ENCODE measurements at regions not wholly inside any gene's neighbourhood (a gene's known extent, or its start where the extent isn't known, plus 50 kb on each side); places are given as distances from the start of the nearest gene placed in this dataset.

- no peak overlapping the region for H3K4me3 ChIP-seq (ENCODE audit: low read length)
- TF ChIP-seq ZNF274 (IDR thresholded peaks at IDR 0.05; ENCODE audit: low read depth, low read length) = no peak
Measured at GRCh38 chr12:91940322-91940721, 205.3 kb downstream of the BTG1 start.

- H3K4me3 ChIP-seq (ENCODE audit: low read length) = no peak overlapping the region
- no peak for TF ChIP-seq ZNF274 (IDR thresholded peaks at IDR 0.05; ENCODE audit: low read depth, low read length)
Measured at GRCh38 chr12:91937706-91938105, 207.9 kb downstream of the BTG1 start.

DNA sequence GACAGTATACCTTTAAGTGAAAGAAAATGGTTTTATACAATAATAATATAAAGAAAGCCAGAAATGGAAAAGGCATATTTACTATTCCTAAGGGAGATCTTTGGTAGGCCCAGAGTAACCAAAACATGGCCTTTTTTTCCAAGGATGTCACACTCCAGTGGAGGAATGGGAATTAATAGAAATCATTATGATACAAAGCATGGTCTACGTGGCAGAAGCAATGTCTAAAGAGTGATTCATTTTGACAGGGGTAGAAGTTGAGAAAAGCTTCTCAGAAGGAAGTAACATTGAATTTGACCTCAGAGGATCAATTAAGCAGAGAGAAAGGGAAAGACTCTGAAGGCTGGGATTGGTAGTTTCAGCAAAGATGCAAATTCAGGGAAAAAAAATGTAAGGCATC is 208.6 kb downstream of the BTG1 start:
- H3K4me3 ChIP-seq (ENCODE audit: low read length) = no peak overlapping the region
- no peak for TF ChIP-seq ZNF274 (IDR thresholded peaks at IDR 0.05; ENCODE audit: low read depth, low read length)

DNA sequence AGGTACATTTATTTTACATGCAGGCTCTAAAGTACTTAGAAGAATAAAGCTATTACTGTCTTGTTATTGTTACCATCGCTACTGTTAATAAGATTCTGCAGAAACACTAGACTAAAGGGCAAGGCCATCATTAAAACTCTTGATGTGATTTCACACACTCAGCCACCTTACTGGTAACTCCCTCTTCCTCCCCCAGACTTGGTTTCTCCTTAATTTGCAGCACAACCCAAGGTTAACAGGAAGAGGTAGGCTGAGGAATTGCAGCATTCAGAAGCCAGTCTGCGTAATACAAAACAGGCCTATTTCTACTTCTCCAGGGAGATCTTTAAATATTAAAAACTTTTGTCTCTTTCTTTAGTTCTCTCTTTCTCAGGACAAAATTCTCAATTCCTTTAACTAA is 210.3 kb downstream of the BTG1 start:
- TF ChIP-seq ZNF274 (IDR thresholded peaks at IDR 0.05; ENCODE audit: low read depth, low read length) = no peak
- H3K4me3 ChIP-seq (ENCODE audit: low read length) = no peak overlapping the region

DNA sequence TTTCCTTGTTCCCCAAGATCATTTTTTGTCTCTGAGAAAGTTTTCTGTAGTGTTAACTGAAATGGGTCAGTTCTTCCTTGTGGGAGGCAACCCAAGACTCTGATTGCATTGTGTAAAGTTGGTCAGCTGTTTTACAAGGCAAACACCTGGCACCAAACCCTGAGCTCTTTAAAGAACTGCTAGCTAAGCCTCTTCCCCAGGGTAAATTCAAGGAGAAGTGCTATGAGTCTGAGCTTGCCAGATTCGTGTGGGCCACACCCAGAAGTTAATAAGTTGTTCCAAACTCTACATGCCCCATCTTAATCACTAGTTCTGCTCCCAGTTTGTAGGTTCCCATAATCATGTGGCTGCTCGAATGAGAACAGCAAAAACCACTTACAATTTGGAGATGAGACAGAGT is 214.5 kb downstream of the BTG1 start:
- H3K4me3 ChIP-seq (ENCODE audit: low read length) = no peak overlapping the region
- TF ChIP-seq ZNF274 (IDR thresholded peaks at IDR 0.05; ENCODE audit: low read depth, low read length) = no peak

DNA sequence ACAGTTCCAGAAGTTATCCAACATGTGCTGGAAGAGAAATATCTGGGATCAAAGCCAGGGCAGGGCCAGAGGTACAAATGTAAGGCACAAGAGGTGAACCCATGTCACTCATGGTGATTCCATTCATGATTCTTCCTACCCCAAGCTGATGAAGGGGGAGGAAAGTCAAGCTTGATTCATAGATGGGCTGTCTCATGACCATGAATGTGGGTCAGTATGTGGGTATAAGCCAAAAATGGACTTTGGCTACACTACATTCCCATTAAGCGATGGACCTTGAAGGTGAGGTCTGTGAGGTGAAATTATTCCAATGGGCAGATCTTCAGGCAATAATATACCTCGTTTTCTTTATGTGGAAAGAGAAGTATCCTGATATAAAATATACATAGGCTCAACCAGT is 217.1 kb downstream of the BTG1 start:
- no peak for TF ChIP-seq ZNF274 (IDR thresholded peaks at IDR 0.05; ENCODE audit: low read depth, low read length)
- no peak overlapping the region for H3K4me3 ChIP-seq (ENCODE audit: low read length)

- H3K4me3 ChIP-seq (ENCODE audit: low read length) = no peak overlapping the region
- no peak for TF ChIP-seq ZNF274 (IDR thresholded peaks at IDR 0.05; ENCODE audit: low read depth, low read length)
Measured at GRCh38 chr12:91926848-91927247, 218.8 kb downstream of the BTG1 start.

DNA sequence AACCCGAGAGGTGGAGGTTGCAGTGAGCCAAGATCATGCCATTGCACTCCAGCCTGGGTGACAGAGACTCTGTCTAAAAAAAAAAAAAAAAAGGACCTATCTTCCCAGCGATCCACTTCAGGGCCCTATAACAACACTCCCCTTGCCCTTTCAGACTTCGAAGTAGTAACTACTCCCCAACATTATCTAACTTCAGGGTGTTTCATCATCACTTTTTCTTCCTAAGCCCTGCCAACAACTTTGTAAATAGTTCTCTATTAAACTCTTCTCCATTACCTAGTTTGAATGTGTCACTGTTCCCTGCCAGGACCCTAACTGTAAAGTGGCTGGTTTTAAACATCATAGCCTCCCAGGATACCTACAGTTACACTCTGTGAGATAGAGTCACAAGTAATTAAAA is 220.8 kb downstream of the BTG1 start:
- TF ChIP-seq ZNF274 (IDR thresholded peaks at IDR 0.05; ENCODE audit: low read depth, low read length) = no peak
- no peak overlapping the region for H3K4me3 ChIP-seq (ENCODE audit: low read length)

- H3K4me3 ChIP-seq (ENCODE audit: low read length) = no peak overlapping the region
- TF ChIP-seq ZNF274 (IDR thresholded peaks at IDR 0.05; ENCODE audit: low read depth, low read length) = no peak
Measured at GRCh38 chr12:91923864-91924263, 221.8 kb downstream of the BTG1 start.

DNA sequence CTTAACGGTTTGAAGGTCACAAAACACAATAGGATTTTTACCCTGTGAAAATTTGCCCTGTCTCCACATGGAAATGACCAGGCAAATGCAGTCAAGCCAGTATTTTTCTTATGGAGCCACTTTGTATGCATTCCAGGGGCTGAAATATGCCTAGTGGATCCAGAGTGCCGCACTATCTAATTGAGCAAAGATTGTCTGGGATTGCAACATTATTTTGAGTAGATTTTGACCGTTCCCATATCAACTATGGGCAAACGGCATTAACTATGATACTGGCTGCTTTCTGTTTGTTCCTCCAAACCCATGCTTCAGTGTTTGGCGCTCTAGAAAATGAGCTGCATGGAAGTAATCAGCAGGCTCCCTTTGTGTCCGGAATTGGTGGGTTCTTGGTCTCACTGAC is 223.0 kb downstream of the BTG1 start:
- TF ChIP-seq ZNF274 (IDR thresholded peaks at IDR 0.05; ENCODE audit: low read depth, low read length) = no peak
- H3K4me3 ChIP-seq (ENCODE audit: low read length) = no peak overlapping the region

DNA sequence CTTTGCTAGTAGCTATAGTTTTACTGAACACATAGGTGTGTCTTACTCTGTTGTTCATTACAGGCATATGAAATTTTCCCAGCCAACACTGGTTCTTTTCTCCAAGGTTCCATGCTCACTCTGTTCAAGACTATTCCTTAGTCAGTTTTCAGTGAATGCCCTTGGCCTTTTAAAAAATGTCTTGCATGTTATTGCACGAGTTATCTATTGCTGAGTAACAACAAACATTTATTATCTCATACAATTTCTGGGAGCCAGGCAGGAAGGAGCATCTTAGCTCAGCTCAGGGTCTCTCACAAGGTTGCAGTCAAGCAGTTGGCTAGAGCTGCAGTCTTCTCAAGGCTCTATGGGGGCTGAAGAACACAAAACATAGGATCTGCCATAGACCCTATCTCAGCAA is 223.5 kb downstream of the BTG1 start:
- H3K4me3 ChIP-seq (ENCODE audit: low read length) = no peak overlapping the region
- no peak for TF ChIP-seq ZNF274 (IDR thresholded peaks at IDR 0.05; ENCODE audit: low read depth, low read length)

DNA sequence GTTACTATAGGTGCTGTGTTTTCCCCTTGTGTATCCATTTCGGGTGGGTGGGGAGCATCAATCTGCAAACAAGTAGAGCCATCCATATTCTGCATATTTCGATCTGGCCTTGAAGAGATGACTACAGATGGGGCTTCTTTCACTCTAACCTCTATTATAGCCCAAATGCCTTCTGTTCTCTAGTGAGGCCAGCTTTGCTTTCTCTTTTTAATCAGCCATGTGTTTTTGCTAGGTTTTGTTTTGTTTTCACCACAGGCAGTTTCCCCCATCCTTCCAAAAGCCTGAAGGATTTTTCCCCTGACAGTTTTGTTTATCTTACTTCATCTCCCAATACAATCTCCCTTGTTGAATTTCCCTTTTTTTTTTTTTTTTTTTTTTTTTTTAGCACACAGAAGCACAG is 224.1 kb downstream of the BTG1 start:
- TF ChIP-seq ZNF274 (IDR thresholded peaks at IDR 0.05; ENCODE audit: low read depth, low read length) = no peak

GRCh38 chr12:91920741-91921140 is 224.9 kb downstream of the BTG1 start:
- TF ChIP-seq ZNF274 (IDR thresholded peaks at IDR 0.05; ENCODE audit: low read depth, low read length) = no peak

More for the DNA sequence above, 224.1 kb downstream of the BTG1 start:
- no peak overlapping the region for H3K4me3 ChIP-seq (ENCODE audit: low read length)

DNA sequence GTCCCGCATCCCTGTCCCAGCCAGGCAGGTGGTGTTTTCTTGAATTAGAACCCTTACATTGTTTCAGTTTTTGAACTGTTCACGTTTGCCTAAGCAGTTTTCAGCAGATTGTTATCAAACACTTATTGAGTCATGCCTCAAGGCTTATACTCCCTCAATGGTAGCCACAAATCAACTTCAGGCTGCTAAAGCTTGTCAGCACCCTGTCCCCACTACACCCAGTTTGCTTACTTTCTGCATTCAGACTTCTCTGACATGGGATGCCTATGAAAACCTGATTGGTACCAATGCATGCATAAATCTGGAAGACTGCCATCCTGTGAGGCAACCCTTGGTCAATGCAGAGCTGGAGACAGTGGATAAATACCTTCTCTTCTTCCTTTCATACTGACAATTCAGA is 225.4 kb downstream of the BTG1 start:
- H3K4me3 ChIP-seq (ENCODE audit: low read length) = no peak overlapping the region
- no peak for TF ChIP-seq ZNF274 (IDR thresholded peaks at IDR 0.05; ENCODE audit: low read depth, low read length)

More at GRCh38 chr12:91920741-91921140, 224.9 kb downstream of the BTG1 start:
- no peak overlapping the region for H3K4me3 ChIP-seq (ENCODE audit: low read length)

DNA sequence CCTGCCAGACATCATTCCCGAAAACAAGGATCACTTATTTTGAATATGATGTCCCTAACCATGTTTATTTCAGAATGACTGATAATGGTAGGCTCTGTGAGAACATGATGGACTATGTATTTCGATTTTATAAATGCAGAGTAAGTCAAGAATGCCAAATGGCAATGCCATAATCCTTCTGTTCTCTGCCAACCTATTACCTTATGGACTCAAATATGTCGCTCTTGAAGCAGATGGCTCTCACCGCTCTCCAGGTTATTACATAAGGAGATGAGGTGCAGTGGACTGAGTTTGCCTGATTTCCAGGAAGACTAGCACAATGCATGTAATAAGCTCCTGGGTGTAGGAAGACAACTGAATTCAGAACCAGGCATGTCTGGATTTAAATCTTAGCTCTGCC is 227.2 kb downstream of the BTG1 start:
- H3K4me3 ChIP-seq (ENCODE audit: low read length) = no peak overlapping the region
- TF ChIP-seq ZNF274 (IDR thresholded peaks at IDR 0.05; ENCODE audit: low read depth, low read length) = no peak

DNA sequence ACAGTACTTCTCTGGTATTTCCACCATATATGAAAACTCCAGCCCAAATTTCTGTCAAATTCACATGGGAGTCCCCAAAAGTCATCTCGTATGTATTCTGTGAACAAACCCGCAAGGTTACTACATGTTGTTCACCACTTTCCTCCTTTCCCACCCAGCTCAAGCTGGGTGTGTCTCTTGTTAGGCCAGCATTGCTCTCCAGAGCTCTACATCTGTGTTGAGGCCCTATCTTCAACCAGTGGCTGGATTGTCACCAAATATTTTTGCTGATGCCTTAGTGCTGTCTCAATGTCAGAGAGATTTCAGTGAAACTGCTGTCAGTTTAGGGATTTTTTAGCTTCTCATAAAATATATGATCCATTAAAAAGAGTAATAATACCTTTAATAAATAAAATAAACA is 230.9 kb downstream of the BTG1 start:
- TF ChIP-seq ZNF274 (IDR thresholded peaks at IDR 0.05; ENCODE audit: low read depth, low read length) = no peak
- H3K4me3 ChIP-seq (ENCODE audit: low read length) = no peak overlapping the region

GRCh38 chr12:91913651-91914050 is 232.0 kb downstream of the BTG1 start:
- no peak overlapping the region for H3K4me3 ChIP-seq (ENCODE audit: low read length)
- TF ChIP-seq ZNF274 (IDR thresholded peaks at IDR 0.05; ENCODE audit: low read depth, low read length) = no peak
